ENCODE measurements at regions not wholly inside any gene's neighbourhood (a gene's known extent, or its start where the extent isn't known, plus 50 kb on each side); places are given as distances from the start of the nearest gene placed in this dataset.

DNA sequence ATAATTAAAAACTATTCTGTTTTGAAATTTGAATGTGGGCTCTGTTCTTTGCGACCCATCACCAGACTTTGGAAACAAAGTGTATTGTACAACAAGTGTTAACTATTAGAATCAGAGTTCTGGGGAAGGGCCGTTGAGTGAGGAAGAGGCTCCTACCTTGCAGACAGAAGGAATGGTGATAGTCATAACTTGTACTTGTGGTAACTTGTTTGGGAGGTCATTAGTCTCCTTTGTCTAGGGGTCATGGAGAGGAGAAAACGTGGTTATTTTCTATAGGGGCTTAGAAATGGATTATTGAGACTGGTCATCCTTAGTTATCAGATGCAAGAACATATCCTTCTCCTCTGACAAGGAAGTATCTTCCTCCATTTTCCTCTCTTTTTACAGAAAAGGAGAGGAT, 174.8 kb downstream of the BMP2 start:
- intact Hi-C loops (cut with DNase I; ENCODE audit: low total_unique reads) = no loop called here
- no peaks in the 10 kb centered on the region for H3K4me1 ChIP-seq
- TF ChIP-seq POLR2A (IDR thresholded peaks at IDR 0.05) (no peak), EP300 (IDR thresholded peaks at IDR 0.05; ENCODE audit: low read depth) (no peak), POLR2AphosphoS5 (IDR thresholded peaks at IDR 0.05) (no peak)
- TF ChIP-seq, protein P1, sequence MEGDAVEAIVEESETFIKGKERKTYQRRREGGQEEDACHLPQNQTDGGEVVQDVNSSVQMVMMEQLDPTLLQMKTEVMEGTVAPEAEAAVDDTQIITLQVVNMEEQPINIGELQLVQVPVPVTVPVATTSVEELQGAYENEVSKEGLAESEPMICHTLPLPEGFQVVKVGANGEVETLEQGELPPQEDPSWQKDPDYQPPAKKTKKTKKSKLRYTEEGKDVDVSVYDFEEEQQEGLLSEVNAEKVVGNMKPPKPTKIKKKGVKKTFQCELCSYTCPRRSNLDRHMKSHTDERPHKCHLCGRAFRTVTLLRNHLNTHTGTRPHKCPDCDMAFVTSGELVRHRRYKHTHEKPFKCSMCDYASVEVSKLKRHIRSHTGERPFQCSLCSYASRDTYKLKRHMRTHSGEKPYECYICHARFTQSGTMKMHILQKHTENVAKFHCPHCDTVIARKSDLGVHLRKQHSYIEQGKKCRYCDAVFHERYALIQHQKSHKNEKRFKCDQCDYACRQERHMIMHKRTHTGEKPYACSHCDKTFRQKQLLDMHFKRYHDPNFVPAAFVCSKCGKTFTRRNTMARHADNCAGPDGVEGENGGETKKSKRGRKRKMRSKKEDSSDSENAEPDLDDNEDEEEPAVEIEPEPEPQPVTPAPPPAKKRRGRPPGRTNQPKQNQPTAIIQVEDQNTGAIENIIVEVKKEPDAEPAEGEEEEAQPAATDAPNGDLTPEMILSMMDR (IDR thresholded peaks at IDR 0.05) = no peak
- H3K4me3 ChIP-seq = no peak overlapping the region
- no peak overlapping the region for H3K27ac ChIP-seq
- in situ Hi-C loops (cut with MboI; ENCODE audit: low pct_ligation_motif_present in 1 of 4, low pct_unique_long_range_greater_than_20kb in 1 of 4, low sequenced_read_pairs in 3 of 4) = no loop called here
- DNase-seq = no peak
- no peaks in the 10 kb centered on the region for H3K9me3 ChIP-seq
- no peaks in the 10 kb centered on the region for H3K36me3 ChIP-seq
- no peaks in the 10 kb centered on the region for H3K27me3 ChIP-seq
- WGBS, 2 donors (ENCODE audit: low coverage in 1 of 2) = 84 to 85% methylated on average over 3 of the region's 3 CpGs

DNA sequence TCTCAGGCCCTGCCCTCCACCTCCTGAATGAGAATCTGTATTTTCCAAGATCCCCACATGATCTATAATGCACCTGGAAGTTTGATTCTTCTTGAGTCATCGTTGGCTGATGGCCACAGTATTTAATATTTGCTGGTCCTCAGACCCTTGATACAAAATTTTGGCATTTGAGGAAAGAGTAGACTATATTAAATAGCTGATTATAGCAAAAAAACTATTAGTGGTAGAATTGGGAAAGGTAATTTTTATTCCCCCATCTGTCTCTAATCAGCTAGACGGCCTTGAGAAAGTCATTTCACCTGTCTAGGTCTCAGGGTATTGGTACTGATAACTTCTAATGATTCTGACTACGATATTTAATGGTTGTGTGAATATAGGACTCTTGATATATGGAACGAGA, 176.8 kb downstream of the BMP2 start:
- Histone ChIP-seq H3K4me1 (no peaks in the 10 kb centered on the region), H3K36me3 (no peaks in the 10 kb centered on the region), H3K9me3 (no peaks in the 10 kb centered on the region), H3K4me3 (no peak overlapping the region), H3K27ac (no peak overlapping the region), H3K27me3 (no peaks in the 10 kb centered on the region)
- TF ChIP-seq POLR2A (IDR thresholded peaks at IDR 0.05) = no peak
- TF ChIP-seq, protein P1 (IDR thresholded peaks at IDR 0.05) = no peak
- TF ChIP-seq EP300 (IDR thresholded peaks at IDR 0.05; ENCODE audit: low read depth) = no peak
- TF ChIP-seq POLR2AphosphoS5 (IDR thresholded peaks at IDR 0.05) = no peak
- DNase-seq = no peak
- in situ Hi-C loops (cut with MboI; ENCODE audit: low pct_ligation_motif_present in 1 of 4, low pct_unique_long_range_greater_than_20kb in 1 of 4, low sequenced_read_pairs in 3 of 4) (no loop called here), intact Hi-C loops (cut with DNase I; ENCODE audit: low total_unique reads) (no loop called here)
- WGBS, 2 donors (ENCODE audit: low coverage in 1 of 2) = 81 to 83% methylated on average over 4 of the region's 4 CpGs

DNA sequence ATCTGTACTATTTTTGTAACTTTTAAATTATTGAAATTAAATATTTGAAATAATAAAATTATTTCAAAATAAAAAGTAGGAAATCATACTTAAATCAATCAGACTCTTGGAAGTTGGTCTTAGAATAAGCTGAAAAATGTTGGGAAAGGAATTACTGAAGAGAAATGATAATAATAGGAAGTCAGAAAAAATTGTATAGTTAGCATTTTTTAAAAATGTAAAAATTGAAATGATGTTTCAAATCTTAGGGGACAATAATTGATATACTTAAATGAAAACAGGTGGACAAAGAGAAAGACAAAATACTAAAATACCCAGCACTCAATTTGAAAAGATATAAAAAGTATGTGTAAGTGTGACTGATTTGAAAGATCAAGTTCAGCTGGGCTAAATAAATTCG, 186.1 kb downstream of the BMP2 start:
- Histone ChIP-seq H3K4me1 (no peaks in the 10 kb centered on the region), H3K36me3 (no peaks in the 10 kb centered on the region), H3K27me3 (no peaks in the 10 kb centered on the region), H3K9me3 (no peaks in the 10 kb centered on the region), H3K4me3 (no peak overlapping the region), H3K27ac (no peak overlapping the region)
- intact Hi-C loops (cut with DNase I; ENCODE audit: low total_unique reads) = no loop called here
- in situ Hi-C loops (cut with MboI; ENCODE audit: low pct_ligation_motif_present in 1 of 4, low pct_unique_long_range_greater_than_20kb in 1 of 4, low sequenced_read_pairs in 3 of 4) = no loop called here
- no peak for TF ChIP-seq POLR2AphosphoS5 (IDR thresholded peaks at IDR 0.05)
- TF ChIP-seq EP300 (IDR thresholded peaks at IDR 0.05; ENCODE audit: low read depth) = no peak
- TF ChIP-seq, protein P1 (IDR thresholded peaks at IDR 0.05) = no peak
- no peak for TF ChIP-seq POLR2A (IDR thresholded peaks at IDR 0.05)
- no peak for DNase-seq
- 60 to 67% methylated on average over 1 of the region's 1 CpG for WGBS, 2 donors (ENCODE audit: low coverage in 1 of 2)

DNA sequence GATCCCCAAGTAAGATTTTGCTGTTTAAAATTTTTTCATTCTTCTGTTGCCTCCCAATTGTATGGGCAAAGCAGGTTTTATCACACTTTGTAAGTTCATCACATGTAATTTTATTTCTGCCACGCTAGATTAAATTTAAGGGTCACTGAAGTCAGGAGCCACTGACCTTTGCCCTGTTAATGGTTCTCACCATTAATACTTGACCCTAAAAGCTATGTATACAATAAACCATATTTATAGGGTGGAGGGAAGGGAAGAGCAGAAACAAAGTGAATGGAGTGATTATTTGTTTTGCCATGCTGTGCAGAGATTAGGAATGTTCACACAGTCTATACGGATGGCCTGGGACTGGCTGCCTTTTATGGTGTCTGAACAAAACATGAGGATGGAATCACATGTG, 186.7 kb downstream of the BMP2 start:
- H3K36me3 ChIP-seq = no peaks in the 10 kb centered on the region
- no peaks in the 10 kb centered on the region for H3K9me3 ChIP-seq
- TF ChIP-seq EP300 (IDR thresholded peaks at IDR 0.05; ENCODE audit: low read depth) = no peak
- TF ChIP-seq, protein P1 (IDR thresholded peaks at IDR 0.05) = no peak
- TF ChIP-seq POLR2AphosphoS5 (IDR thresholded peaks at IDR 0.05) = no peak
- no peak for TF ChIP-seq POLR2A (IDR thresholded peaks at IDR 0.05)
- no peak for DNase-seq
- H3K4me3 ChIP-seq = no peak overlapping the region
- no peaks in the 10 kb centered on the region for H3K4me1 ChIP-seq
- intact Hi-C loops (cut with DNase I; ENCODE audit: low total_unique reads) = no loop called here
- no peak overlapping the region for H3K27ac ChIP-seq
- no peaks in the 10 kb centered on the region for H3K27me3 ChIP-seq
- WGBS, 2 donors (ENCODE audit: low coverage in 1 of 2) = 47 to 50% methylated on average over 2 of the region's 2 CpGs
- in situ Hi-C loops (cut with MboI; ENCODE audit: low pct_ligation_motif_present in 1 of 4, low pct_unique_long_range_greater_than_20kb in 1 of 4, low sequenced_read_pairs in 3 of 4) = no loop called here

All from transverse colon (tissue), 4 donors.